CD4-positive, alpha-beta T cell treated with Interleukin-17A for 4 hours (primary cell): ENCODE measurements at regions not wholly inside any gene's neighbourhood (a gene's known extent, or its start where the extent isn't known, plus 50 kb on each side); places are given as distances from the start of the nearest gene placed in this dataset.
"Not testable (repeated sequence)": the region's sequence is repeated elsewhere in the genome, so short reads cannot be mapped to it uniquely, and the experiment has no call there.

Experiments used
- DNase-seq: peaks from one replicate; pipeline ENCODE4 v3.0.0-alpha.2; 2020; ENCODE audit warnings: mixed read lengths

DNA sequence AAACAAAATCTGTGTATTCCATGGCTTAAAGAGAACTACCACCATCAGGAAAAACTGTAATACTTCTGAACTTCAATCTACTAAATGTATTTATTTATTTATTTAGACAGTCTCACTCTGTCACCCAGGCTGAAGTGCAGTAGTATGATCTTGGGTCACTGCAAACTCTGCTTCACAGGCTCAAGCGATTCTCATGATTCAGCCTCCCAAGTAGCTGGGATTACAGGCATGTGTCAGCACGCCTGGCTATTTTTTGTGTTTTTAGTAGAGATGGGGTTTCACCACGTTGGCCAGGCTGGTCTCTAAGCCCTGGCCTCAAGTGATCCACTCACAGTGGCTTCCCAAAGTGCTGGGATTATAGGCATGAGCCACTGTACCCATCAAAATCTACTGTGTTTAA, 202.3 kb upstream of the POU1F1 start:
- DNase-seq = no peak

DNA sequence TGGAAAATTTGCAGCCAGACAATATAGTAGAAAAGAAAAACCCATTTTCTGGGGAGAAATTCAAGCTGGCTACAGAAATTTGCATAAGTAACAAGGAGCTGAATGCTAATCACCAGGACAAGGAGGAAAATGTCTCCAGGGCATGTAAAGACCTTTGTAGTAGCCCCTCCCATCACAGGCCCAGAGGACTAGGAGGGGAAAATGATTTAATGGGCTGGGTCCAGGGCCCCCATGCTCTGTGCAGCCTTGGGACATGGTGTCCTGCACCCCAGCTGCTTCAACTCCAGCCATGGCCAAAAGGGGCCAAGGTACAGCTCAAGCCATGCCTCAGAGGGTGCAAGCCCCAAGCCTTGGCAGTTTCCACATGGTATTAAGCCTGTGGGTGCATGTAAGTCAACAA, 197.6 kb upstream of the POU1F1 start:
- DNase-seq = no peak

DNA sequence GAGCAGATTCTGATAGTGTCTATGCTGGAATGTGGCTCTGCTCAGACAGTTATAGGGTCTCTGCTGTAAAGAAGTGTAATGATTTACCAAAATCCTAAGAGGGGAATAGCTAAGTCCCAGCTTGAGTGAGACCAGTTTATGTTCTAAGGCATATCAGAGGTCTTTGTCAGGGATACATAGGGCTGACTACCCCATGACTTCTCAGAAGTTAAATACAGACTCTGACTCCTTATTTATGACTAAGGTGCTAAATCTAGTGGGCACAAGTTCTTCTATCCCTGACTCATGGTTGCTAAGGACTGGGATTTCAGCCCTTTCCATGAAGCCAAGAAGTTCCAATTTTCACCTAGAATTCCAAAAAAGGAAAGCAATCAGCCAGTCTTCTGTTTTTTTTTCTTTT, 192.6 kb upstream of the POU1F1 start:
- DNase-seq = no peak

DNA sequence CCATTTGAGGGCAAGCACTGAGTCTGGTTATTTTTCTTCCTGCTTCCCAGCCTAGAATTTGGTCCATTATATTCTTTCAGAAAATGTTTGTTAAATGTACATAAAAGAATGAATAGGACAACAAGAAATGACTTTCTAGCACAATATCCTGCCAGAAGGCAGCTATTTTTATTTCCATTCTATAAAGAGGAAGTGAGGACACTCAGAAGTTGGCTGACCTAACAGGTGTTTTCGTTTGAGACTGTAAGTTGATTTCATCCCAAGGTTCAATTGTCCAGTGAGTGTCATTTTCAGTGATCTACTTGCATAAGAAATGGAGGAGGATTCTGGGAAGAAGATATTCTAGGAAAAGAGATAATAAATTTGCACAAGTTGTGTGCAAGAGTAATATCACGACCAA, 191.9 kb upstream of the POU1F1 start:
- DNase-seq = no peak

DNA sequence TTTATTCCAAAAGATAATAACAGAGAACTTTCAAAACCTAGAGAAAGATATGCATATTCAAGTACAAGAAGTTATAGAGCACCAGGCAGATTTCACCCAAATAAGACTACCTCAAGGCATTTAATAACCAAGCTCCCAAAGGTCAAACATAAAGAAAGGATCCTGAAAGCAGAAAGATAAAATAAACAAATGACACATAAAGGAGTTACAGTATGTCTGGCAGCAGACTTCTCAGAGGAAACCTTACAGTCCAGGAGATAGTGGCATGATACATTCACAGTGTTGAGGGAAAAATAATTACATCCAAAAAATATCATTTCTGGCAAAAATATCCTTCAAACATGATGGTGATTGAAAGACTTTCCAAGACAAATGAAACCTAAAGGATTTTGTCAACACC, 185.8 kb upstream of the POU1F1 start:
- DNase-seq = no peak

DNA sequence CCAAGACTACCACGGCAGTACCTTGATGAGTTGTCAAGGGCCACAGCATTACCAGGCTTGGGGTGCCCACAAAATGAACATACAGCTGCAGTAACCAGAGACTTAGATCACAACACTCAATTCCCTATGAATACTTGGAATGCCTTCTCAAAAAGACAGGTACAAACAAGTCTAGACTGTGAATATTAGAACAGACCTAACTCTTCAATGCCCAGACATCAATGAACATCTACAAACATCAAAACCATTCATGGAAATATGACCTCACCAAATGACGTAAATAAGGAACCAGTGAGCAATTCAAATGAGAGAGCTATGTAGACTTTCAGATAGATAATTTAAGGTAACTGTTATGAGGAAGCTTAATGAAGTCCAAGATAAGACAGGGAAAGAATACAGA, 185.1 kb upstream of the POU1F1 start:
- no peak for DNase-seq

DNA sequence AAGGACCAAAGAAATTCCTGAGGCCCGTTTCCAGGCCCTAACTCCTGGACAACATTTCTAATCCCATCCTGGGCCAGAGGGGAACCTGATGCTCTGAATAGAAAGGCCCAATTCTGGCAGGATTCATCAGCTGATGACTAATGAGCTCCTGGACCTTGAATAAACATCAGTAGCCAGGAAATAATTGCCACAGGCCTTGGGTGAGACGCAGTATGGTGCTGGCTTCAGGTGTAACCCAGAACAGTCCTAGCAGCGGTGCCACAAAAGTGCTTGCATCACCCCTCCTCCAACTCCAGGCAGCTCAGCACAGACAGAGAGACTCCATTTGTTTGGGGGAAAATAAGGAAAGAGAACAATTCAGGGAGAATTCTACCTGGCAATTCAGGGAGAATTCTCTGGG, 184.7 kb upstream of the POU1F1 start:
- DNase-seq = no peak

DNA sequence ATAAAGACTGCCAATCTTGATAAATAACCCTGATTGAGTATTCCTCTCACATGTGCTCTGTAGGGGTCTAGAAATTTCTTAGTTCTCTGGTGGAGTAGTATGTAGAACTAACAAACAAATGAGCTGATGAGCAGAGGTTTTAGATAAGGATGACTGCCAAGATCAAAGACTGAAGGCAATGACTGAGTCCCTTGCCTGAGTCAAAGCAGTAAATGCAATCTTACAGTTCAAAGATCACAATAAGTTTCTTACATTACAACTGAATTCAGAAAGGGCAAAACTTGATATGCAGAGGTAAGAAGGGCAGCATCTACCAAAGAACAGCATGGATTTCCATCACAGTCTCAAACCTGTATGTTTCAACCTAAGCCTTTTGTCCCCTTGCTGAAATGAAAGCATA, 172.2 kb upstream of the POU1F1 start:
- no peak for DNase-seq

DNA sequence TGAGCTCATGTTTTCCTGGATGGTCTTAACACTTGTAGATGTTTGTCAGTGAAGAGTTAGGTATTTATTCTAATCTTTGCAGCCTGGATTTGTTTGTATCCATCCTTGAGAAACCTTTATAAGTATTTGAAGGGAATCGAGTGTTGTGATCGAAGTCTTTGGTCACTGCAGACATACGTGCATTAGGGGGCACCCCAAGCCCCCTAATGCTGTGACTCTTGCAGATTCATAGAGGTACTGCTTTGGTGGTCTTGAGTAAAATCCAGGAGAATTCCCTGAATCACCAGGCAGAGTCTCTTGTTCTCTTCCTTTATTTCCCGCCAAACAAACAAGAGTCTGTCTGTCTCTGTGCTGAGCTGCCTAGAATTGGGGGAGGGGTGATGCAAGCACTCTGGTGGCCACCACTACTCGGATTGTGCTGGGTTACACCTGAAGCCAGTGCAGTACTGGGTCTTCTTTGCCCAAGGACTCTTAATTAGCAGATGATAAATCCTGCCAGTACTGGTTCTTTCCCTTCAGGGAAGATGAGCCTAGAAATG, 170.5 kb upstream of the POU1F1 start:
- no peak for DNase-seq

DNA sequence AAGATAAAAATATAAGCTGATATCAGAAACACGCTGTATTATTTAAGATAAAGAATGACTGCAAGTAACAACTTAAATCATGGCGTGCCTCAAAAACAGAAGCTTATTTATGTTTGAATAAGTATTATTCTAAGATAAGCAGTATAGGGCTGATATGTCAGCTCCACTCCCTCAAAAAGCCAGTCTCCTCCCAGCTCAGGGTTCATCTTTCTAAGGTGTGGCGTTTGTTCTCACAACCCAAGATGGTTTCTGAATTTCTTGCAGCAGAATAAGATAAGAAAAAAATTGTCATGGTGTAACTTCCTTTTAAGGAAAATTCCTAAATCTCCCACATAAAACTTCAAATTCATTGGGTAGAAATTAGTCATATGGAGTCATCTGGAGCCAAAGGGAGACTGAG, 166.1 kb upstream of the POU1F1 start:
- DNase-seq = no peak

DNA sequence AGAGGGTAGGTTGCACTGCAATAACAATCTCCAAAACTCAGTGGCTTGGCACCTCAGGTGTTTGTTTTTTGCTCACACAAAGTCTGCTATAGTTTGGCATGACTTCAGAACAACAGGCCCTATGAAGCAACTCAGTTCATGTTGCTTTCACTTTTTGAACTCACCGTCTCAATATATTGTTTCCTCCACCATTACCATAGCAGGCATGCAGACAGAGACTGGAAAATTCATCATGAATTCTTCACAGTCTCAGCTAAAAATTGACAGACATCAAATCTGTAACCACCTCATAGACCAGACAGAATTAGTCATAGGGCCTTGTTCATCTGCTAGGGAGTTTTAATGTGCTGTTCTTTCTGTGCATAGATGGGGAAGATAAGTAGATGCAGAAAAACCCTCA, 161.4 kb upstream of the POU1F1 start:
- DNase-seq = no peak

DNA sequence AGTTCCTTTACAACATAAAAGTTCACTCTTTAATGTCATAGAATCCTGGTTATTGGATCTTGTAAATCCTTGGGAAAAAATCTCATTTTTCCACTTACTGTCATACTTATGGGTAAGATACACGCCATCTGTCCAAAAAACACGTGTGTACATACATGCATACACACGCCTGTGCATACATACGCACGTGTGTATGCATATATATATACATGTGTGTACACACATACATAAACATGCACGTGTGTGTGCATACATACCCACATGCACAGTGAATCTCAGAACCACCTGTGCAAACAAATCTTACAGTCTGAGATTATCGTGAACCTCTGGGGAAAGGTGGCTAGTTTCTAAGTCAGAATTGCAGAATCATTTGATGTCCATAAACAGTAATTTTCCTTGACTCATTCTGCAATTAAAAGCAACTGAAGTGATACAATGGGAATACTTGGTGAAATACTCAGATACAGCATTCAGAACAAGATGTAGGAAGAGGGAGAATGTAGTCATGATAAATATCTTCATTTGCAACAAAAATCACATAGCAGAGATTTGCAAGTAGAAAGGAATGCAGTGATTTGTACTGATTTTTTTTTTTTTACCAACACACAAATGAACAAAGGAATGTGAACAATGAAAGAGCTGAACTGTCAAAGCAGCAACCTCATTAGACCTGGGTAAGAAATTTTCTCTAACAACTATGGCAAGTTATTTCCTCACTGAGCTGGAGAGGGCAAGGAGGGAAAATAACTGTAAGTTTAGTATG, 160.6 kb upstream of the POU1F1 start:
- no peak for DNase-seq

DNA sequence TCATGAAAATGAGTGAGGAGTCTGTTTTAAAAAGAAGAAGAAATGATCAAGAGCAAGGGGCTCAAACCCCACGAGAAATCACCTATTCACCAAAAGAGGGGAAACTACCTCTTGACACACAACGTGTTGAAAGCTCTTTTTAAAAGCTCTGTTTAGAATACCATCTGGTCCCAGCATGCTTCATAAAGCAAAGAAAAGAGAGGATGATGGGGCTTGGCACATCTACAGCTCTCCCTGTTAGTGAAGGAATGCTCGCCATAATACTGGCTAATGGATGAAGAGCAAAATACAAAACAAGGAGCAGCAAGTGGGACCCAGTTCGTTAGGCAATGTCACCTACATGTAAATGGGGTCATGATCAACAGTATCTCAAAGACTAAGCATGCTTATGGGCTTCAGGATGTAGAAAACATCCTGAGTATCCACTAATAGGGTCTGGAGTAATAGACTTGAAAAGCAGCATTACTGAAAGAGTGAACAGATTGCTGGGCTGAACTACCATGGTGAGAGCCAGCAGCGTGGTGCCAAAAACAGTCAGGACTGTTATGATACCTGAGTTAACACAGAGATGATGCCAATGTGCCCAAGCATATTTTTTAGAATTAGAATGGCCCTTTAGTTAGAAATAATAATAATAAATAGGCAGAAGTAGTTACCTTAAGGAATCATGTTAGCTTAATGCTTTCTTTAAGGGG, 159.7 kb upstream of the POU1F1 start:
- no peak for DNase-seq

DNA sequence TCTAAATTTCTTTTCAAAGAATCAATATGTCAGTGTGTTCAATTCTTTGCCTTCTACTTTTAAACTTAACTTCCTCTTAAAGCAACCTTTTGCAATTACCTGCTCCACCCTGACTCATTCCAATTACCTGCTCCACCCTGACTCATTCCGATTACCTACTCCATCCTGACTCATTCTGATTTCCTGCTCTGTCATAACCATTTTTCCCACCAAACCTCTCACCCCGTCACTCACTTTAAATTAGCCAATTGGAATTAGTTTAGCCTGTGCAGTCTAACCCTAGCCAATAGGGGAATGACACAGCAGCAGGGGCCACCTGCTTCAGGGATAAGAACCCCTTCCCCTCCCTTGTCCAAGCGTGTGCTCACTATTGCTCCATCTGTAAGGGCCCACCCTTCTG, 157.1 kb upstream of the POU1F1 start:
- DNase-seq = not testable (repeated sequence)

DNA sequence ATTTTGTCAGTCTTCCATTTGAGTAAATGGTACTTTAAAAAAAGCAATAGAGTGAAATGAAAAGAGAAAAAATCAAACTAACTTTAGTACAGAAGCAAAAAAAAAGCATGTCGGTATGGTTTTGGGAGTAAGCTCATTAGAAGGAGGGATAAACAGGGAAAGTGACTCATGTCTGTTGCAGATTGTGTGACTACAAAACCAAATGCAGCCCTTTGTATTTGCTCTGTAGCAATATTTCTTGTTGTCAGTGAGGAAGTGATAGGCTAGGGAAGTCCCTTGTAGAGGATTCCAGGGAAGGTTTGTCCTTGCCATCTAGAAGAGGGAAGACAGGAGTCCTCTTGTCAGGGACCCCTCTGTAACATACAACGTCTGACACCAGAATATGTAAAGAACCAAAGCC, 150.5 kb upstream of the POU1F1 start:
- DNase-seq = no peak

DNA sequence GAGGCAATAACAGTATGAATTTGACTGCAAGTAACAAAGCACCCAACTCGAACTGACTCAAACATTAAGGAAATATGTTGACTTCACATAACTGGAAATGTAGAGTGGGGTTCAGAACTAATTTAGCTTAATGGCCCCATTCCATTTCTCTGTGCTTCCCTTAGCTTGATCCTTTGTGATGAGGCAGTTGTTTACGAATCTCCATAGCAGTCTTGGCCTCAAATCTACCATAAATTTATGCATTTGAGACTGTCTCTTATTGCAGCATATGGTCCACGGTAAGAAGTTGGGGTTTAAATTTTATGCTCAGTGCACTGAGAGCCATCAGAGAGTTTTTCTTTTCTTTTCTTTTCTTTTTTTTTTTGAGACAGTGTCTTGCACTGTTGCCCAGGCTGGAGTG, 148.7 kb upstream of the POU1F1 start:
- DNase-seq = no peak

DNA sequence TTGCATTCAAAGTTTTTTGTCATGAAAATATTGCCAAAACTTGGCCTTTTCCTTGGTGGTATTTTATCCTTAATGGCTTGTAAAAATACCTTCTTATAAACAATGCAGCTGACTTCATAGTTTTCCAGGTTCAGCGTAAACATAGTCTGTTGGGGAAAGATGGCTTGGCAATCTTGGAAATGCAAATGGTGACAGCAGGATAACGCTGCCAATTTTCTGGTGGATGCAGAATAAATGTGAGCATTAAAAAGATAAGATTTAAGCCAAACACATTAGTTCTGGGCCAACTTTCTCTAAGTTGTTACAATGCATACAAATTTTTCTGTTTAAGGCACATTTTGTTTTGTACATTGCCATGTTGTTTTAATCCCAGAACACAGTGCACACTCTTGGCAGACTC, 147.0 kb upstream of the POU1F1 start:
- DNase-seq = no peak

DNA sequence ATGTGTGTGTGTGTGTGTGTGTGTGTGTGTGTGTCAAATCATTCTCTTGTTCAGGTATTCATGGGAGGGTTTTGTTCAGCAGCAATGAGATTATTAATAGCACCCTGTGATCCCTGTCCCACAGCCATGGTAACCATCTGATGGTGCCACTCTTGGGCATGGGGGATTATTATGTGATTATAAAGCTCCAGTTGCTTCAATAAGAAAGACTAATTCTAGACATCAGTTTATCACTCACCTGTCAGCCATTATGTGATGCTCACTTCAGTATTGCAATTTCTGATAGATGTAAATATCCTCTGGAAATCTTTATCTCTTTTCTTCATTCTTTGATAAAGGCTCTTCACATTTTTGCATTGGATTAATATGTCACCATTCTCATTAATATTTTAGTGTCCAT, 145.9 kb upstream of the POU1F1 start:
- DNase-seq = no peak

DNA sequence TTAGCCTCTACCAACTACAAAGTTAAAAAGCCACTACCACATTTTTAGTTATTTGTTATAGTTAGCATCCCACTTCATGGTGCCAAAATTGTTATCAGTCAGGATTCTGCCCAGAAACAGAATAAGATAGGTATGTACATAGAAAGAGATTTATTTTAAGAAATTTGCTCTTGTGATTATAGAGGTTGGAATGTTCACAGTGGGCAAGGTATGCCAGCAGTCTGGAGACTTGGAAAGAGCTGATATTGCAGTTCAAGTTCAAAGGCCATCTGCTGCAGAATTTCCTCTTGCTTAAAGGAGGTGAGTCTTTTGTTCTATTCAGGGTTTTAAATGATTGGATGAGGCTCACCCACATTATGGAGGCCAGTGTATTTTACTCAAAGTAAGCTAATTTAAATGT, 143.8 kb upstream of the POU1F1 start:
- DNase-seq = no peak

DNA sequence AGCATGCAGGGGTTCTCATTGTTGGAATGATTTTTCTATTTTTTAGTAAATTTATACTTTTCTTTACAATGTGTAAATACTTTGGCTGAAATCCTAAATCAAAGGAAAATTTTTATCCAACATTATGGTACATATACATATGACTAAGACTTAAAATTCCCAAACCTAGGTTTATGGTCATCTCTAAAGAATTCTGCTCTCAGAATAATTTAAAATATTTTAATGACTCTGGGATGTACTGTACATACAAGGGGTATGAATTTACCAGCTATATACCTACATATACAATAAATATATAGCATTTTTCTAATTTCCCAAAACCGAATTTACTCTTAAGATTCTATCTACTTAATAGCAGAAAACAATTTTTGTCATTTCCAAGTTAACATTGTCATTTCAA, 137.9 kb upstream of the POU1F1 start:
- no peak for DNase-seq

DNA sequence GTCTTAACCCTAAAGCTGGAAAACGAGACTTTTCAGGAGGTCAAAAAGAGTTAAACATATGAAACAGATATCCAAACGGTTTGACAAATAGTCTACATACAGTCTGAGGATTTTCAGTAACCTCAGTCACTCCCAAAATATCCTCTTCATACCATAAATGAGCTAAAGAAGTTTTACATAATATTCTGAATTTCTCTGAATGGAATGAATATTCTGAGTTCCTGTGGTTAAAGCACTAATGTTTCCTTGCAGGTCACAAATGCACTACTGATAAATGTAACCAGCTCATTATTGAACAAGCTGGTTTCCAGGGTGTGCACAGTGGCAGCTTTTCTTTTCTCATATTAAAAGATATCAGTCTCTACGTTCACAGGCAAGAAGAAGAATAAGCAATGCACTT, 137.4 kb upstream of the POU1F1 start:
- DNase-seq = no peak

DNA sequence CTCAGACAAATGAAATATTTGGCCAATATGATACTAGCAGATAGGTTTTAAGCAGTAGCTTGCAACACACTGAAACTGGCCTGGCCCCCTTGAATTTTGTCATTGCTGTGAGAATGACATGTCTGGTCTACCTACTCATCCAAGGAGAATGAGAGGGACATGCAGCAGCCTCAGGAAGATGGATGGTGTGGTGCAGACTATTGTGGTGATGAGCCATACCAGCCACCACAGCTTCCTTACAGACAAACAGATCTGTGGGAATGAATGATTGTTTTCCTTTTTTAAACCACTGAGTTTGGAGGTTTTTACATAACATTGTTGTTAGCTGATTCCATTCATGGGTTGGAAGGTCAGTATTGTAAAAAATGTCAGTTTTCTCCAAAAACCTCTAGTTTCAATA, 133.7 kb upstream of the POU1F1 start:
- DNase-seq = no peak

DNA sequence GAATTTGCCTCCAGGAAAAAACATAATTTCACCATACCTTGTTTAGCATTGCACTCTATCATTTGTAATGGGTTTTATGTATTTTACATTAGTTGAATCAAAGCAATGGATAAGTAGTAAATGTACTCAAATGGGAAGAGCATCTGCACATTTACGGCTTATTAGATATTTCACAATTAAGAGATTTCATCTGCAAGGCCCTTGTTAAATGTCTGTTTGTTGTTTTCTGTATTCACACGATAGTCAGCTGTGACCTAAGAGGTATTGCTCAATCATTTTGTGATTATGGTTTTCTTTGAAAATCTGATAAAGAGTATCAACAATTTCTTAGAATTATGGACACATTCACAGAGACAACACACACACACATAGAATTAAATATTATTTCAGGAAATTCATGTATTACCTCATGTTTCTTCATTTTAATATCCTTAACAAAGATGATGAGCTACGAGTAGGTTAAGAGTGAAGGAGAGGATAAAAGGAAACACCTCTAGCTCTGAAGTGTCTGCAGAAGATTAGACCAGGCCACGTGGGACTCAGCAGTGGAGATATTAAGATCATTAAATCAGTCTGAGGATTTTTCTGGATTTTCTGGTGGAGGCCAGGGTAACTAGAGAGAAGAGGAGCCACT, 121.9 kb upstream of the POU1F1 start:
- DNase-seq = no peak

DNA sequence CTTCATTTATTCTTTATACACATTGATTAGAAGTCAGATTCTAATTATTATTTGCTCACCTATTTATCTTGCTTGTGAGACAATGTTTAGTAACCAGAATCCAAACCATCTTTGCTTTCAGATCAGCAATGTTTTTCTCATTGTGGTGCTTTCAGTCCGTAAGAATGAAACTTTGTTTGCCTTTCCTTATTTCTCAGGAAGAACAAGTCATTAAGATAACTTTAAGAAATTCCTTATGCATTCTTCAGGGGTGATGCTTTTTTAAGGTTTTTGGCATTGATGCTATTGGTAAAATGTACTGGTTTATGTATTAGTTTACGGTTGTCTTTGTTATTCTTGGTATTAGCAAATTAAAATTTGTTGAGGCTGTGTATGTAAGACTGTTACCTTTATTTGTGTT, 120.8 kb upstream of the POU1F1 start:
- DNase-seq = no peak
